Esophagus muscularis mucosa (tissue), 4 donors: ENCODE measurements at regions not wholly inside any gene's neighbourhood (a gene's known extent, or its start where the extent isn't known, plus 50 kb on each side); places are given as distances from the start of the nearest gene placed in this dataset.

Source experiments
- CTCF ChIP-seq, 3 experiments: fragments of 200-600 bp in 2 of 3; fragments of 450-650 bp in 1 of 3; sonication (generic) in 2 of 3; IDR thresholded peaks; one replicate each; pipeline ENCODE4 v1.5.1; 2017 to 2019; ENCODE audit warnings: antibody characterized with exemption in 3 of 3, mild to moderate bottlenecking in 2 of 3, moderate library complexity in 1 of 3
- EP300 ChIP-seq: sonication (generic); formaldehyde crosslinking; IDR thresholded peaks from one replicate; pipeline ENCODE4 v1.6.1; 2017; ENCODE audit warnings: antibody characterized with exemption
- POLR2A ChIP-seq: fragments of 450-650 bp; IDR thresholded peaks from one replicate; pipeline ENCODE4 v1.6.1; 2017; ENCODE audit warnings: antibody characterized with exemption, moderate library complexity, mild to moderate bottlenecking, low read depth
- POLR2AphosphoS5 ChIP-seq, 2 donors: sonication (generic); formaldehyde crosslinking; IDR thresholded peaks; one replicate each; pipeline ENCODE4 v1.6.1; 2017; ENCODE audit warnings: antibody characterized with exemption in 2 of 2

GRCh38 chr2:128501700-128502099, 183.0 kb upstream of the HS6ST1 start:
- TF ChIP-seq CTCF (IDR thresholded peaks at IDR 0.05) (no peak), POLR2A (no peak), POLR2AphosphoS5 (IDR thresholded peaks at IDR 0.05) (no peak), EP300 (no peak)
